ENCODE measurements at regions not wholly inside any gene's neighbourhood (a gene's known extent, or its start where the extent isn't known, plus 50 kb on each side); places are given as distances from the start of the nearest gene placed in this dataset.

DNA sequence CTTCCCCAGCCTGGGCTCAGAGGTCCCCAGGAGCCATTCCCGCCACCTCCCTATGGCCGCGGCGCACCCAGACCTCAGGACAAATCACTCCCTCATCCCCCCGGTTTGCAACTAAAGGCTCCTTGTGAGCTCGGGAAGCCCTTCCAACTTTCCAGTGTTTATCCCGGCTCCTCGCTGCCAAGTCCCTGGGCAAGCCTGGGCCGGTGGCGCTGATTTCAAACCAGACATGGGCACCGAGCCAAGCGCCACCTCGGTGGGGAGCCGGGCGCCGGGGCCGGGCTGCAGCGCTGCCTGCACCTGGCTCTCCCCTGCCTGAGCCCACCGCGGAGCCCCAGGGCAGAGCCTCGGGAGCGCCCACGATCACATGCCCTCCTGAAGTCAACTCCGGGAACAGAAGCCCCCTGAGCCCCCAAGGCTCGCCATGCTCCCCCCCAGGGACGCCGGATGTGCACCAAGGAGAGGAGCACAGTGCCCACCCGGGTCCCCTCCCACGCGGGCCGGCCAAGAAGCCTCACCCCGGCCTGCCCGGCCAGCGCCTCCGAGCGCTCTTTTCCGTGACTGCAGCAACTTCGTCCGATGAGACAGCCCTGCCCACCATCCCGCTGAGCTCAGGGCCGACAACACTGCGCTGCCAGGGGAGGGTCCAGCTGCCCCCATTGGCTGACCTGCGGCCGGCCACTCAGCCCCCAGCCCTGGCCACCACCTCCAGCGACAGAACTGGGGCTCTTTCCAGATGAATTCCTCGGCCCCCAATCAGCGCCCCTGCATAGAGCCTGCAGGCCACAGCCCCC lies 50.0 kb downstream of the NCOR2 start:
- DNase-seq = no peak

DNA sequence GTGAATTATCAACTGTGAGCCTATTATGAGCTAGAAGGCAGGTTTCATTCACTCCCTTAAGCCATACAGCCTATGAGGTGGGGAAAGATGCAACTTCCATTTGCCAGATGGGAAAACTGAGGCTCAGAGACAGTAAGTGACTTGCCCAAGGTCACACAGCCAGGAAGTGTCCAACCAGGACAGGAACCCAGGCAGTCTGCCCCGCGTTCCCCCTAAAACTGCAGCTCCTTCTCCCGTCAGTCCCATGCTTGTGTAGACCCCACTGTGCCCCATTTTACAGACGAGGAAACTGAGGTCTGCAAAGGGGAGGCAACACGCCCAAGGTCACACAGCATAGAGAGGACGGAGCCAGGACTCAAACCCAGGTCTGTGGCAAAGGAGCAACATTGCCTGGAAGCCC lies 50.6 kb downstream of the NCOR2 start:
- DNase-seq = no peak

DNA sequence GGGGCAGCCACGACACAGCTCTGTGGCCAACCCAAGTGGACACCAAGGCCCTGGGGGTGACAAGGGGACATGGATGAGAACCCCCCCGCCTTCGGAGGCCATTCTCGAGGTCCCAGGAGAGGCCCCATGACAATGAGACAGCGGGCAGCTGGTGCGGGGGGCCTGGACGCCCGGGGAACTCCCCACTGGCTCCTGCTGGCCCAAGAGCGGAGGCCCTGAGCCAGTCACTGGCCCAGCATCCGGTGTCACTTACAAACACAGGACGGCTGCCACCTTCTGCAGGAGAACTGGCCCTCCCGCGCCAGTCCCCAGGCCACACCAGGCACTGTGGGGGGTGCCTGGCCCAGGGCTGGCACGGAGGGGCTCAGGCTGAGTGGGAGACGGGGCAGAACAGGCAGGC lies 51.4 kb downstream of the NCOR2 start:
- DNase-seq = no peak

DNA sequence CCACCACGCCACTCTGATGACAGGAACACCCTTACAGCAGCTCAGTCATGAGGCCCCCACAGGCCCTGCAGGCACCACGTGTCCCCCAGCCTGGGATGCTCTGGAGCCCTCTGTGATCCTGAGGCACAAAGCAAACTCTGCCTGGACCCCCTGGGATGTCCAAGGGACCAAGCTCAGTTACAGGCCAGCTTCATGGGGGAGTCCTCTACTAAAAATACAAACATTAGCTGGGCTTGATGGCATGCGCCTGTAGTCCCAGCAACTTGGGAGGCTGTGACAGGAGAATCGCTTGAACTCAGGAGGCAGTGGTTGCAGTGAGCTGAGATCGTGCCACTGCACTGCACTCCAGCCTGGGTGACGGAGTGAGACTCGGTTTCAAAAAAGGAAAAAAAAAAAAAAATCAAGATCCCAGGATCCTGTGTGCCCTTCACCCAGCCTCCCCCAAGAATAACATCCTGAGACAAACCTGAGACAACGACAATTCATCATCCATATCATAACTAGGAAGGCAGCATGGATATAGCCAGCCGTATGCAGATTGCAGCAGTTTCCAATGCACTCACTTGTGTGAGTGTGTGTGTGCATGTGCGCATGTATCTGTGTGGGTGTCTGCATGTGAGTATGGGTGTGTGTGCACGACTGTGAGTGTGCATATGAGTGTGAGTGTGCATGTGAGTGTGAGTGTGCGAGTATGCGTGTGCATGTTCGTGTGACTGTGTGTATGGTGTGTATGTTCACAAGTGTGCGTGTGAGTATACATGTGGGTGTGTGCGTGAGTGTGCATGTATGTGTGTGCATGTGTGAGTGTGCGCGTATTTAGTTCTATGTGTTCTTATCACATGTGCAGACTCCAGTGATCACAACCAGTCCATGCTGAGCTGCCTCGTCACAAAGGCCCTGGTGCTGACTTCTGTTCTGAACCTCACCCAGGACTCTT lies 52.1 kb downstream of the NCOR2 start:
- DNase-seq = no peak

- DNase-seq = no peak
Observed at GRCh38 chr12:124514145-124514995, 53.0 kb downstream of the NCOR2 start.

- DNase-seq = no peak
Observed at GRCh38 chr12:124513297-124513867, 54.0 kb downstream of the NCOR2 start.

- no peak for DNase-seq
Observed at GRCh38 chr12:124512667-124513296, 54.6 kb downstream of the NCOR2 start.

GRCh38 chr12:124511259-124511985 lies 56.0 kb downstream of the NCOR2 start:
- no peak for DNase-seq

DNA sequence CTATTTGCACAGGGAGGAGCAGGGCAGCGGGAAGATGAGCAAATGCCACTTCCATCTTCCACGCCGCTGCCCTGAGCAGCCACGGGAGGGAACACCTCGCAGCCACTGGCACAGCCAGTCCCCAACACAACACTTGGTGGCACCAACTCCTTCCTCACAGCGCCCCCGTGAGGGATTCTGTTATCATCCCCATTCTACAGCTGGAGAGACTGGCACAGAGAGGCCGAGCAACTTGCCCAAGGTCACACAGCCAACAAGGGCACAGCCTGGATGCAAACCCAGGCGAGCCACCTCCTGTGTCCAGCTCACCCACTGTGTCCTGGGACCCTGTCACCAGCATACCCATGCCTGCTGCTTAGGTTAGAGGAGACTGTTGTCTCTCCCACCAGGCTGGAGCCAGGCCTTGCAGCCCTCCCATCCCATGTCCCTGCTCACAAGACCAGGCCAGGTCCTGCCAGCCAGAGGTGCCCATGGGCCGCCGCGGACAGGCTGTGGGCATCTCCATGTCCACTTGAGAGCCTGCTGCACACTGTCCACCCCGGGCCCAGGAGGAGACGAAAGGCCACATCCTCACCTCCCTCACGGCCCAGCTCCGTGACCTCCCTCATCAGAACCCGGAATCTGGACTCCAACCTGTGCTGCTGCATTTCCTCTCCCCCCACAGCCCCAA lies 57.0 kb downstream of the NCOR2 start:
- no peak for DNase-seq

GRCh38 chr12:124509676-124510300 lies 57.6 kb downstream of the NCOR2 start:
- DNase-seq = no peak

GRCh38 chr12:124509300-124509675 lies 58.1 kb downstream of the NCOR2 start:
- no peak for DNase-seq

DNA sequence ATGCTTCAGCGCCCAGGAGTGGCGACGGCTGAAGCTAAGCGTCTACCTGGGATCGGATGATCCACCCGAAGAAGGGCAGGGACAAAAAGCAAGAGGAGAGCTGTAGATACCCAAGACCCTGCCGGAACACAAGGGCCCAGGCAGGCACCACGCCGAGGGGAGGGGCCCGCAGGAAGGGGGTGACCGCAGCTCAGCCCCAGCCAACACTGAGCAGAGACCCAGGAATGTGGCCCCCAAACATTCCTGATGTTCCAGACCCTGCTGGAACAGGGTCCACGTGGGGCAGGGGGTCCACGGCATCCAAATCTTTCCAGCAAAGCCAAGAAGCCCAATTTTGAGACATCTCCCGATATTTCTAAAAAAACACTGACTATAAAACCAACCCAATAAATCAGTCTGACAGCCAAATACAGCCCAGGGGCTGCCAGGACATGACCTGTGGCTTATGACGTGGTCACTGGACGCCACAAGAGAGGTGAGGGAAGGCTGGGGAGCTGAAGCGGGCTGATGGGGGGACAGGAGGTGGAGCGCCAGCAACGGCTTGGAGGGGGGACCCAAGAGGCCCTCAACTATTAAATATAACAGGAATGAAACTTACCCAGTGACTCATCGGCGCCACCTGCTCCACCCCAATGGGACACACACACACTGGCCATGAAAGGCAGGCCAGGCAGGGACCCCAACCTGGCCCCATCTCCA lies 58.9 kb downstream of the NCOR2 start:
- peak; percentile 41 for DNase-seq

- no peak for DNase-seq
Observed at GRCh38 chr12:124507188-124508109, 60.0 kb downstream of the NCOR2 start.

DNA sequence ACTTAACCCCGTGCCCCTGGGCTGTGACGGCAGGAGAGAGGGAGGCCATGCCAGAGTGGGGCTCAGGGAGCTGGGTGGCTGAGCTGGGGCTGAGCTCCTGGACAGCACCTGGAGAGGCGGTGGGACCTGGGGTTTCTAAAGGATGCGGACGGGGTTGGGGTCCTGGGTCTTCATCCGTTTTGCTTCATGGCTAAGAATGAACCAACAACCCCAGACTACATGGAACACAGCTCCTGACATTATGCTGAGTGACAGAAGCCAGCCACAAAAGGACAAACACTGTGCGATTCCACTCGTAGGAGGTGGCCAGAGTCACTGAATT lies 60.6 kb downstream of the NCOR2 start:
- DNase-seq = no peak

GRCh38 chr12:124506145-124506831 lies 61.1 kb downstream of the NCOR2 start:
- peak; percentile 95 for DNase-seq

DNA sequence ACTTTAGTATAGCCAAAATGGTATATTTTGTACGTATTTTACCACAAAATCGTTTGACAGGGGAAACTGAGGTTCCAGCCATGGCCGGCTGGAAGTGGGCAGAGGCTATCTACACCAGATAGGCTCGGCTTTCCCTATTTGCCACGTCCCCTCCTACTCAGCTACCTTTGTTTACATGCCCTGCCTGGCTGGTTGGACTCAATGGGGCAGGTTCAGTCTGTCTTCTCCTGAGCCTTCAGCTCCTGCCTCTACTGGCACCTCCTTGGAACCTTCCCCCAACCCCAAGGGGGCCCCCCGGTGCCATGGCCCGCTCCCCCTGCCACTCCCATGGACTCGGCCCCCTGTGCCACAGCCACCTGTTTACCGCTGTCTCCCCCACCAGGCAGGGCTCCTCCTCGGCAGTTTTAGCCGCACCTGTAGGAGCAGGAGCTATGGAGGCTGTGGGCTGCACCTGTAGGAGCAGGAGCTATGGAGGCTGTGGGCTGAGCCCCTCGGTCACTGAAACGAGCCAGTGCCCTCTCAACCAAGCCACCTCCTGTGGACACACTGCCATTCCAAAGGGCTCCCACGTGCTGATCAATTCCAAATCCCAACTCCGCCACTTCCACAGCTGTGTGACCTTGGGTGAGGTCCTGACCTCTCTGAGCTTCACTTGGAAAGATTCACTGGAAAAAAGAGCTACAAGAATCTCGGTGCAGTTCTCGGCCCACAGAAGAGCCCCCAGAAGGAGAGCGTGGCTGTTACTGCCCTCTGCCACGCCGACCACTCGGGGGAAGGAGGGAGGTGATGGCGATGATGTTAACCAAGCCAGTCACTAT lies 62.2 kb downstream of the NCOR2 start:
- no peak for DNase-seq

DNA sequence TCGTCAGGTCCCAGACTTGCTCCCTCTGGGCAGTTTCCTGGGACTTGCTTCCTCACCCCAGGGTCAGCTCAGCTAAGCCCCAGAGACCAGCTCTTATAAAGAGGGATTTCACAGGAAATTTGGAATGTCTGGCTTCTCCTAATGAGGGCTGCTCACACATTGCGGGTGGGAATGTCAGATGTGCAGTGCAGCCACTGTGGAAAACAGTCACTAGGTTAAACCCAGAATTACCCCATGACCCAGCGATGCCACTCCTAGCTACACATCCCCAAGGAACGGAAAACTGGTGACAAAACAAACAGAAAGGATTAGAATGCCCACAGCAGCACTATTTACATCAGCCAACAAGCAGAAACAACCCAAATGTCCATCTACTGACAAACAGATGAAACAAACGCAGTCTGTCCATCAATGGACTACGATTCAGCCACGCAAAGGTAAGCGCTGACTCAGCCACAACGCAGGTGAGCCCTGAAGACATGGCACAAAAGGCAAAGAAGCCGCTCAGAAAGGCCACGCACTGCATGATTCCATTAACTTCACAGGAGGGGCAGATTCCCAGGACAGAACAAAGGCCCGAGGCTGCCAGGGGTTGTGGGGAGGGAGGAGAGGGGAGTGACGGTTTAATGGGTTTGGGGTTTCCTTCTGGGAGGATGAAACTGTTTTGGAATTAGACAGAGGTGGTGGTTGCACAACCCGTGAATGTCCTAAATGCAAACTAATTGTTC lies 63.0 kb downstream of the NCOR2 start:
- no peak for DNase-seq
